HS-5 (cell line): ENCODE measurements at regions not wholly inside any gene's neighbourhood (a gene's known extent, or its start where the extent isn't known, plus 50 kb on each side); places are given as distances from the start of the nearest gene placed in this dataset.
A peak's percentile ranks its signal among the peaks of the same experiment; 100 is the strongest.

ENCODE experiments used
- DNase-seq: peaks from one replicate; pipeline ENCODE4 v3.0.0-alpha.2; 2012; ENCODE audit warnings: low read depth

- DNase-seq, result no peak
These were observed 647.3 kb upstream of the GRAMD2B start for GRCh38 chr5:125775896-125776295.

- DNase-seq, result no peak
These were observed 646.5 kb upstream of the GRAMD2B start for GRCh38 chr5:125776656-125777139.

GRCh38 chr5:125778791-125779190 lies 644.4 kb upstream of the GRAMD2B start:
- no peak for DNase-seq

- no peak for DNase-seq
These were observed 637.8 kb upstream of the GRAMD2B start for GRCh38 chr5:125785407-125785806.

GRCh38 chr5:125786021-125786420 lies 637.2 kb upstream of the GRAMD2B start:
- no peak for DNase-seq

- no peak for DNase-seq
These were observed 629.7 kb upstream of the GRAMD2B start for GRCh38 chr5:125793470-125793869.

- DNase-seq, result no peak
These were observed 628.3 kb upstream of the GRAMD2B start for GRCh38 chr5:125794922-125795321.

- peak; percentile 2 for DNase-seq
These were observed 624.9 kb upstream of the GRAMD2B start for GRCh38 chr5:125798307-125798706.

GRCh38 chr5:125812651-125813050 lies 610.6 kb upstream of the GRAMD2B start:
- DNase-seq, result no peak

- no peak for DNase-seq
These were observed 609.8 kb upstream of the GRAMD2B start for GRCh38 chr5:125813221-125813974.

- no peak for DNase-seq
These were observed 609.1 kb upstream of the GRAMD2B start for GRCh38 chr5:125814119-125814518.

- peak; percentile 11 for DNase-seq
These were observed 599.6 kb upstream of the GRAMD2B start for GRCh38 chr5:125823572-125823971.

- no peak for DNase-seq
These were observed 597.0 kb upstream of the GRAMD2B start for GRCh38 chr5:125826214-125826613.

GRCh38 chr5:125829349-125829748 lies 593.9 kb upstream of the GRAMD2B start:
- DNase-seq, result no peak

- no peak for DNase-seq
These were observed 589.8 kb upstream of the GRAMD2B start for GRCh38 chr5:125833398-125833797.

GRCh38 chr5:125834438-125835115 lies 588.6 kb upstream of the GRAMD2B start:
- DNase-seq, result no peak

GRCh38 chr5:125835293-125836172 lies 587.7 kb upstream of the GRAMD2B start:
- DNase-seq, result no peak

- DNase-seq, result no peak
These were observed 587.0 kb upstream of the GRAMD2B start for GRCh38 chr5:125836256-125836655.

GRCh38 chr5:125837866-125838265 lies 585.3 kb upstream of the GRAMD2B start:
- no peak for DNase-seq

GRCh38 chr5:125847561-125847960 lies 575.6 kb upstream of the GRAMD2B start:
- no peak for DNase-seq

- DNase-seq, result no peak
These were observed 574.5 kb upstream of the GRAMD2B start for GRCh38 chr5:125848751-125849150.

GRCh38 chr5:125856949-125857348 lies 566.3 kb upstream of the GRAMD2B start:
- no peak for DNase-seq

- no peak for DNase-seq
These were observed 559.6 kb upstream of the GRAMD2B start for GRCh38 chr5:125863579-125863978.
